Hematopoietic multipotent progenitor cell treated with erythropoietin and hydrocortisone succinate and interleukin-3 and kit ligand, for 15 days (in vitro differentiated cells): ENCODE measurements at regions not wholly inside any gene's neighbourhood (a gene's known extent, or its start where the extent isn't known, plus 50 kb on each side); places are given as distances from the start of the nearest gene placed in this dataset.
"Not testable (repeated sequence)": the region's sequence is repeated elsewhere in the genome, so short reads cannot be mapped to it uniquely, and the experiment has no call there.

Experiments
- DNase-seq: peaks from one replicate; pipeline ENCODE4 v3.0.0-alpha.2; 2015; ENCODE audit warnings: low spot score

DNA sequence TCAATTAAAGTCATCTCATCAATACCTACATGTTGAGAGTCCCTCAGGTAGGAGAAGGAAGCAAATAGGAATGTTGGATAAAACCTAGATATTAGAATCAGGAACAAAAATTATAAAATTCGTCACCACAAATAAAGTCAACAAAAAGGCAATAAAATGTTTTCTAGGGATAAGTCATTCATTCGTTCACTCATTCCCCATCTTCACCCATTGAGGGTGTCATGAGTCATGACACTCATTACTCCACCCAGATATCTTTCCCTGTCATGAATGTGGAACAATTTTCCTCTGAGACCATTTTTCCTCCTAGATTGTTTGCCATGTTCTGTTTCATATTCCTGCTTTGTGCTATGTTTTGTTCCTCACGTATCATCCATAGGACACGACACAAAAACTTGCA, 50.9 kb upstream of the OLIG3 start:
- DNase-seq, result no peak

DNA sequence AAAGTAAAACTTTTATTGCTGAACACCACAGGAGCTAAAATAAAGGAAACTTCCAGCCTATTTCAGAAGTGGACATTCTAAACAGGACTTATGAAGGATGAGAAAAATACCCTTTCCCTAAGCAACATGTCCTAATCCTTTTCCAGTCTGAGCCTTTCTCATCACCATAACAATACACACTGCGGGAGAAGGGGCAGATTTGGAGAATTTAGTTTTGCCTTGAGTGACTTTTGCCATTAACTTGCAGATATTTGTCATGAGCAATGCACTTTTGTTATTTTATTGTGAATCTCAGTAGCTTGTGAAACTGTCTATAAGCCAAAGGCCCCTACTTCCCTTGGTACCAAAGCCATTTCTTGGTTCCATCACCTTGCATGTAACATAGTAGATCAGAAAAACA, 53.0 kb upstream of the OLIG3 start:
- DNase-seq, result no peak

DNA sequence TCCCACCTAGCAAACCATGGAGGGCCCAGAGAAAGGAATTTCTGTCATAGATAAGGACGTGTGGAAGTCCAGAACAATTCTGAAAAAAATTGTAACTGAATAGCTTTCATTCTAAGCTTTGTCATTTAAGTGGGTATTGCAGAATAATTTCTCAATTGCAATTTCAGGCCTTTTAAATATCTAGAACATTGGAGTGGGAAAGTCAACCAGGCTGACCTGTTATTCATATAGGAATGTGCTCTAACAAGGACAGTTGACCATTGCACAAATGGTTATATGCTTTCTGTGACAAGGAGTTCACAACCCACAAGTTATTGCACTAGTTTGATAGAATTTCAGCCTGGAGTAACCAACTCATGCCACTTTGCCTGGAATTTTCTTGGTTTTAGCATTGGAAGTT, 53.4 kb upstream of the OLIG3 start:
- DNase-seq, result no peak

DNA sequence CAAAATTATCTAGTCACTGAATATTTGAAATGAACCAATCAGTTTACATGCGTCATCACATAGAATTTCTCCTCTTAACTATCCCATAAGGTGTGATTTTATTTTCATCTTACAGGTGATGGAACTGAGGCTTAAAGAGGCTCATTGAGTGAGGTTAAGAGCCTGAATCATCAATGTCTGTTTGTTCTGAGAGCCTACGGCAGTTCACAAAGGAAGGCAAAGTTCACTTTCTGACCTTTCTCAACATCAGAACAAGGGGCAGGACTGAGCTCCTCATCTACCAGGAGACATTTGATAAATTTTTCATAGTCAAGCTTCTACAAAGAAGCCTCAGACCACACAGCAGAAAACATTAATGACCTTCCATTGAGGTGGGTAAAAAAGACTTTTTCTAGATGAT, 54.9 kb upstream of the OLIG3 start:
- no peak for DNase-seq

DNA sequence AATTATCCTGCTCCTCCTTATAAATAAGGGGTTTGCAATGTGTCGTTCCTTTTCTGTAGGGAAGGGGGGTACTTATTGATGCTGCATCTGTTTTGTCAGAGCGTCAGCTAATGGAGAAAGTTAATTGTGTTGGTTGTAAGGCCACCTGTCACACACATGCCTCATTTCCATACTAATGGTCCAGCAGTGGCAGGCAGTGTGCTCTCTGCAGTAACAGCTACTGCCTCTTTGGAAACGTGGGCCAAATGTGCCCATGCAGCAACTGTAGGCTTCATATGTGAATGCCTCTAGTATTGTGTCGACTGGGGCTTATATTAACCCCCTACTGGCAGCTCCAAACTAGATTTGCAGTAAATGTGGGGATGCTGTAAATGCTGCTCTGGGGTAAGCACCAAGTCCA, 56.3 kb upstream of the OLIG3 start:
- no peak for DNase-seq

DNA sequence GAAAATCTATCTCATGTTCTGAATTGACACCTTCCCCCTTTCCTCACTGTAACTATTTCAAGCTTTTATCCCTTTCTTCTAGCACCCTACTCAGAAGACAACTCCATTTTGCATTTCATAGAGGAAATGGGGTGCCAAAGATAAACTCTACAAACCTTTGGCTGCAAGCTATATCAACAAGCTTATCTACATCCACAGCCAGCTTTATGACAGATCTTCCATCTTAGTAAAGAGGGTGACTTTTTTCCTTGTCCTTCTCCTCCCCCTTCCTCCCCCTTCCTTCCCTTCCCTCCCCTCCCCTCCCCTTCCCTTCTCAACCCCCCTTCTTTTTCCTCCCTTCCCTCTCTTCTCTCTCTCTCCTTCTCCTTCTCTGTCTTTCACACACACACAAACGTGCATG, 58.0 kb upstream of the OLIG3 start:
- DNase-seq, result no peak

DNA sequence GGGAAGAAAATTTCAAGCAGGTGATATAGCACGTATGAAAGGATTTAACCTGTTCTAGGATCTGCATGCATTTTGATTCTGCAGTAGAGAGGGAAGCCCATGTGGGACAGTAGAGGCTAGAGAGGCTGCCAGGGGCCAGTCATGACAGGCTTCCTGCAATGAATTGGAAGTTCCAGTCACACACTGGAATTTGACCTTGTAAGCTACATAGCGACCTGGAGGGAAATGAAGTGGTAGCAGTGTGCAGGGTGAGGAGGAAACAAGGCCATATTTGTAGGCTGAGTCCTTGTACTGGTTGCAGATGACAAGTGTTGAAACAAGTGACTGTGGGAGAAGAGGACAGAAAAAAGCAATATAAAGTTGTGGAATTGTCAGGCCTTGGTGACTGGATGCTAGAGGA, 58.6 kb upstream of the OLIG3 start:
- no peak for DNase-seq

DNA sequence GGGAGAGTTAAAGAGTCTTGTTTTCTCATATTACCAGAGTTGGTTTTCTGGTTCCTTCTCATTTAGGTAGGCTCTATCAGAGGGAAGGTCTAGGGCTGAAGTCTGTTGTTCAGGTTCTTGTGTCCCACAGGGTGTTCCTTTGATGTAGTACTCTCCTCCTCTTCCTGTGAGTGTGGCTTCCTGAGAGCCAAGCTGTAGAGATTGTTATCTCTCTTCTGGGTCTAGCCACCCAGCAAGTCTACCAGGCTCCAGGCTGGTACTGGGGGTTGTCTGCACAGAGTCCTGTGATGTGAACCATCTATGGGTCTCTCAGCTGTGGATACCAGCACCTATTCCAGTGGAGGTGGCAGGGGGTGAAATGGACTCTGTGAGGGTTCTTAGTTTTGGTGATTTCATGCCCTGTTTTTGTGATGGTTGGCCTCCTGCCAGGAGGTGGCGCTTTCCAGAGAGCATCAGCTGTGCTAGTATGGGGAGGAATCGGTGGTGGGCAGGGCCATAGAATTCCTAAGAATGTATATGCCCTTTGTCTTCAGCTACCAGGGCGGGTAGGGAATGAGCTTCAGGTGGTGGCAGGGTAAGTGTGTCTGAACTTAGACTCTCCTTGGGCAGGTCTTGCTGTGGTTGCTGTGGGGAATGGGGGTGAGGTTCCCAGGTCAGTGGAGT, 65.5 kb upstream of the OLIG3 start:
- not testable (repeated sequence) for DNase-seq

DNA sequence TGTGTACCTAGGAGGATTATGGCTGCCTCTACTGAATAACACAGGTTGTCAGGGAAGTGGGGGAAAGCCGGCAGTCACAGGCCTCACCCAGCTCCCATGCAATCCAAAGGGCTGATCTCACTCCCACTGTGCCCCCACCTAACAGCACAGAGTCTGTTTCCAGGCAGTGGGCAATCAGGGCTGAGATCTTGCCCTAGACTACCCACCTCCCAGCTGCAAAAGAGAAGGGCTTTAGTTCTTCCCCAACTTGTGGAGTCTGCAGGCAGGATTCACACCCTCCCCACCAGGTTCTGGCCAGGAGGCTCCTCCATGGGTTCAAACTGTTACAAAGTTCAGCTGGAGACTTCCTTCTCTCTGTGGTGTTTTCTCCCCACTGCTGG, 66.0 kb upstream of the OLIG3 start:
- DNase-seq, result no peak

DNA sequence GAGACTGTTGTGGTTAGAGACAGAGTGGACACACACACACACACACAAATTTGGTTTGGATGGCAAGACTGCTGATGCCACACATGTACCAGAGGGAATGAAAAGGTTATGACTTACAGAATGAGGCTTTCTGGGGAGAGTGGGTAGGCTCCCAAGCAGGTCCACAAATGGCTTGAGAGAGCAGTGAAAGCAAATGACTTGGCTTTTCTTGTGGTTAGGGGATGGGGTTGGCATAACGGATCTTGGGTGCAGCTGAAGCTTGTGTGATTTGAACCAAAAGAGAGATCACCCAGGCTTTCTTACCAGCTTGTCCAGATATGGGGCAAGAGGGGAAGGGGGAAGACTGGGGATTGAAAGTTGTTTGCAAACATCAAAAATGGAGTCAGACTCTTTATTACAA, 73.9 kb upstream of the OLIG3 start:
- DNase-seq, result no peak

DNA sequence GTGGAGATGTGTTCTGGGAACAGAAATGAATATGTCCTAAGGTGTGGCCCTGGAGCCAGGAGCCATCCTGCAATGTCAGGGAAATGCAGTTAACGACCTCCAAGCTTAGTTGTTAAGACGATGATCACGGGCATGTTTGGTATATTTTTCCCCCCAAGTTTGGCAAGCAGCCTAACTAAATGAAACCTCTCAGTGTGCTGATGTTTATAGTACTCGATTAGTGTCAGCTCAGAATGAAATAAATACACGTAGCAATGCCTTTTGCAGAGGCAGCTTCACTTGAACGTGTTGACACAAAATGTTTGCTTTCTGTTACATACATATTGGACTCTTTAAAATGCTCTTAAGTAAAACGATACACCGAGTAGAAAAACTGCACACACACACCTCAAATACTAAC, 76.2 kb upstream of the OLIG3 start:
- DNase-seq, result no peak

DNA sequence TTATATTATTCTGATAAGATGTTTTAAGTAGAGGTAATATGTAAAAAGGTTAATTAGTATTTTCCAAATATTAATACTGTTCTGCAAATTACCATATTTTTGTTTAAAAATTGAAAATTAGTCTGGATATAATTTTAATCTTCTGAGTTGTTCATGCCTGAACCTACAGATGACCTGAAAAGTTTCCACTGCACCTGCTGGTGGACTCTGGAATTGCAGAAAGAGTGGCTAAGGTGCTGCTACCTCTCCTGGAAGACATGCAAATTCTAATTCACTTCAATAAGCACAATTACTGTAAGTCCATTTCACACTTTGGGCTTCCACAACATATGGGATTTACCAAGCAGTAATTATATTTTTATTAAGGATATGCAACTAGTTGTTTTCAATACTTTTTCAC, 77.7 kb upstream of the OLIG3 start:
- DNase-seq, result peak; percentile 6

DNA sequence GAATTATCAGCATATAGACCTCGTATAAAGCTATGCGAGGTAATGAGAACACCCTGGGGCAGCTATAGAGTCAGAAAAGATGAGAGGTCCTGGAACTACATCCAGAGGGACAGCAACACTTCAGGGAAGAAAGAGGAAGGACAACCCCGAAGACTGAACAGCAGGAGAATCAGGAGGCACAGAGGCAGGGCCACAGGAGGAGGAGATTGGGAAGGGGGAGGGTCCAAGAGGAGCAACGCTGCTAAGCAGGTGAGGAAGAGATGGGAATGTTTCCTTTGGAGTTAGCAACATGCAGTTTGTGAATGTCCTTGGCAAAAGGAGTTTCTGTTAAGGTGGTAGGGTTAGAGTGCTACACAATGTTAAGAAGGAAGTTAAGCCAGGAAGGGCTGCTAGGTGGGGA, 79.5 kb upstream of the OLIG3 start:
- no peak for DNase-seq

DNA sequence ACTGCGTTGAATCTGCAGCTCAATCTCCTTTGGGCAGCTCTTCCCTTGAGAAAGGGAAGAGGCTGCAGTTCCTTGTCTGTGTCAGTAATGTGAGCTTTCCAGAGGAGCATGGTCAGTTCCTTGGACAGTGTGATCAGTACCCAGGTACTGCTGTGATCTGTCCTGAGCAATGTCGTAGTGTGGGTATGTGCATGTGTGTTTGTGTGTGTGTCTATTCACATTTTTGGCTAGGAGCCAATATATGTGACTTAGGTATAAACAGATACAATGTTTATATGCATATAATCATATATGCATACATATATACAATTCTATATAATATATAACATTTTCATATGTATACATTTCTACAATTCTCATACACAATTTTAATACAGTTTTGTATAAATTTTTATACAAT, 85.4 kb upstream of the OLIG3 start:
- DNase-seq, result no peak

DNA sequence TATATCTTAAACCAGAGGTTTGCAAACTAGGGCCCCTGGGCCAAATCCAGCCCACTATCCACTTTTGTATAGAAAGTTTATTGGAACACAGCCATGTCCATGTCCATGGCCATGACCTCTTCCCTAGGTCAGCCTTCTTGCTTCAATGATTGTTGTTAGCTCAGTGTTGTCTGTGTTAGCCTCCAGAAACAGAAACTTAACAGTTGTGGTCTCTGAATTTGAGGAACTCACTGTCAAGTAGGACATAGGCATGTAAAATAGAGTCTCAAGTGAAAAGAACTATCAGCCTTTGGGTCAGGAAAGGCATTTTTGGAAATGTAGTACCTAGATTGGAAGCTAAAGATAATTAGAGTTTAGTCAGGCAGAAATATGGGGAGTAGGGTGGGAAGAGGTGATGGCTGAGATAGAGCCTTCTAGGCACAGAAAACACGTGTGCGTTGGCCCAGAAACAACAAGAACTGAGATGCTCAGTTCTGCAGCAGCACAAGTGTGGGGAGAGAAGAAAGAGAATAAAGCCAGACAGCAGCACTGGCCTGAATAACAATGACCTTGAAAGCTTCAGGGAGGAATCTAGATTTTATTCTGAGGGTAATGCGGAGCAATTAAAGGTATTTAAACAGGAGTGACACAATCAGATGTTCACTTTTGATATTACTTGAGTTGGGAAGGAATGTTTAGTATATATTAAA, 87.0 kb upstream of the OLIG3 start:
- DNase-seq, result no peak

DNA sequence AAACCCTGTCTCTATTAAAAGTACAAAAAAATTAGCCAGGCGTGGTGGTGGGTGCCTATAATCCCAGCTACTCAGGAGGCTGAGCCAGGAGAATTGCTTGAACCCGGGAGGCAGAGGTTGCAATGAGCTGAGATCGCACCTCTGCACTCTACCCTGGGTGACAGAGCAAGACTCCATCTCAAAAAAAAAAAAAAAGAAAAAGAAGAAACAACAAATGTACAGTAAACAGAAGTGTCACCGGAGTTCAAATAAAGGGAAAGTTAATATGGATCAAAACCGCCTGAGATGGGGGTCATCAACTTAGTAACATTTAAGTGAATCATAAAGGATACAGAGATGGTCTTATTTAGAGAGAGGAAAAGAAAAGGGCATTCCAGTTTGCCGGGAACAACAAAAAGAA, 89.3 kb upstream of the OLIG3 start:
- DNase-seq, result not testable (repeated sequence)

DNA sequence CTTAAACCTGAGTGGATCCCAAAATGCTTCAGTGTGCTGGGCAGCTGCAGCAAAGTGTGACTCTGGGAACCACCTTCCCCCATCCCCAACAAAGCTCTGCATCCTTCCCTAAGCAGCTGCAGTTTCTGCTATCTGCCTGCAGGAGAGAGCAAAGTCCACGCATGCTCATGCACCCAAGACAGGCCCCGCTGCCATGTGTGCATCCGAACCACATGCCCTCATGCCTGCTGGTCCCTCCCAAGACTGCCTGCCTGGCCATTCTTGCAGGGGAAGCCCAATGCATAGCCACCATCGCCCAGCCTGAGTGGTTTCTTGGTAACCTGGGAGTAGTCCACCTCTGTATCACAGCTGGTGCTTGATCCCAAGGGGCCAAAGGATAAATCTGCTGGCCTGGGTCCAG, 94.3 kb upstream of the OLIG3 start:
- no peak for DNase-seq

DNA sequence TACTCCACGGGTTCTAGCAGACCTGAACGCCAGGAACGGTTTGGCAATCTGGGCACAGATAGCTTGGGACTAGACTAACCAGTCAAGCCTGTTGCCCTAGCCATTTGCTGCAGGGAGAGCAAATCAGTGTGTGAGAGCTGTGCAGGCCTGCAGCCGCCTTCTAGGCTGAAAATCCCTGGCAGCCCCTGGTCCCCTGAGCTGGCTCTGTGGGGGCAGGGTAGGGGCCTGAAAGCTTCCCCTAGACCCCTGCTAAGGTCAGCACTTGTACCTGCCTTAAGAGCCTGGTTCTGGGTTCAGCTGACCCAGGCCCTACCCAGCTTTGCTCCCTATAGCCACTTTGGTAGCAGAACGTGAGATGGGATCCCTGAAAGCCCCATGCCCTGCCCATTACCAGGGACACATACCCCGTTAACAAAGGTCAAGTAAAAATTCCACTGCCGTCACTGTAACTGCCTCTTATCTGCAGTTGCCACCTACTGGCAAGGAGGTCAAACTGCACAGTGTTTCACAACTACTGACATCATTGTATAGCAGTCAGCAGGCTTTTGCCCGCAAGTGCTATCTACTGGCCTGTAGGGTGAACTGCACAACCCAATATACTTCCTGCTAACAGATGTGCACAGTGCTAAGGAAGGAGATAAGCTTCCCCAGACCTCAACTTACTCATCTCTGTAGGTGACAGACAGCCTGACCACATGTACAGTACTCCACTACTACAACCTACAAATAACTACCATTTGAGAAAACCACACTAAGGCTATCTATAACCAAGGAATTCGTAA, 95.1 kb upstream of the OLIG3 start:
- DNase-seq, result peak; percentile 23

DNA sequence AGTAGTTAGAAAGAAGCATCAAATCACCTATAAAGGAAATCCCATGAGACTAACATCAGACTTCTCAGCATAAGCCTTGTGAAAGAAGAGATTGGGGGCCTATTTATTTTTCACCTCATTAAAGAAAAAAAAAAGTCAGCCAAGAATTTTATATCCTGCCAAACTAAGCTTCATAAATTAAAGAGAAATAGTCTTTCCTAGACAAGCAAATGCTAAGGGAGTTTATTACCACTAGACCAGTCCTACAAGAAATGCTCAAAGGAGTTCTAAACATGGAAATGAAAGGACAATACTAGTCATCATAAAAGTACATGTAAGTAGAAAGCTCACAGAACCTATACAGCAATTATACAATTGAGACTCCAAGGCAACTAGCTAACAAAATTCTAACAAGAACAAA, 96.5 kb upstream of the OLIG3 start:
- DNase-seq, result no peak

DNA sequence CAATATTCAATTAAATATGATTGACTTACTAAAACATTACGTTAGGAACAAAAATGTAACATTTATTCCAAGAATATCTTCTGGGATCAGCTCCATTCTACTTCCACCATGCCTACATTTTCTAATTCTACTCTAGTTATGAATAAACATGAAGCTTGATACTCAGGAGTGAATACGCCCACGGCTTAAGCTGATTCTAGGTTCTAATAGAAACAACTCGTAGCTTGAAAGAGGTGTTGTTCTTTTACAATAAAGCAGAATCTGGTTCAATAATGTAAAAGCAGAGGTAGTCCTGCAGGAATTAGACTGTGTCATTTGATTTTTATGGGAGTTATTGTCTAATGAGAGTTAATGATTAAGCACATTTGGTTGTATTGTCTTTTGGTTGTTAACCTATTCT, 107.3 kb upstream of the OLIG3 start:
- no peak for DNase-seq

DNA sequence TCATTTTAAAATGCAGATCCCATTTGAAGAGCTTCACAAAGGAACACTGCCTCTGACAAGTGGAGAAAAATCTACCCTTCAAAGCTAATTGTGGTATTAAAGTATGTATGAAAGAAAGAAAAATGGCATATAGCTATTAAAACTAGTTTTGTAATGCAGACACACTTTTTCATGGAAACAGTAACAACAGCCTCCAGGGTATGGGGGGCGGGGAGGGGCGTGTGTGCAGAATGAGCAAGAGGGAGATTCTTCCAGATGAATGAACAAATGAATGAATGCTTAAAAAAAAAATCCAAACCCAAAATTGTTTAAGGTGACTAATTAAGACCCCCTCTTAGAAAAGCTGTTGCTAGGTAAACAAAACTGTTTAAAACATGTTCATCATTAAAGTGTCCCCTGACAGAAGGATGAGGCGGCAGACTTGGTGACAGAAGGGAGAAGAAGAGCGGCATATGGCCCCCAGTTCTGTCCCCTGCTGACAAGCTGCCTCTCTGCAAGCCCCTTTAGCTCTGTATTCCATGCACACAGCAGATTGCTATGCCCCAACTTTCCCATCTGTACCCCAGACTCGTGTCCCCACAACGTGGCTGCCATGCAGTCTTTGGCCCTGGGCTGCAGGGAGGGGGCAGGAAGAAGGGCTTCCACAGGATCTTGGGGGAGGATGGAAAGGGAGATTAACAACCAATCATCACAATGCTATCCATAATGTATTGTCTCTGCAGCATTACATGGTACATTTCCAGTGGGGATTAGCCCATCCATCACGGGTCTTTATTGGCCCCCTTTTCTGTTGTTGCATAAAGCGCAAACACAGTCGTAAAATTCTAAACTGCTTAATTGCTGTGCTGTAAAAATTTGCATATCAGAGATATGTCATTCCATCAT, 108.4 kb upstream of the OLIG3 start:
- DNase-seq, result no peak

DNA sequence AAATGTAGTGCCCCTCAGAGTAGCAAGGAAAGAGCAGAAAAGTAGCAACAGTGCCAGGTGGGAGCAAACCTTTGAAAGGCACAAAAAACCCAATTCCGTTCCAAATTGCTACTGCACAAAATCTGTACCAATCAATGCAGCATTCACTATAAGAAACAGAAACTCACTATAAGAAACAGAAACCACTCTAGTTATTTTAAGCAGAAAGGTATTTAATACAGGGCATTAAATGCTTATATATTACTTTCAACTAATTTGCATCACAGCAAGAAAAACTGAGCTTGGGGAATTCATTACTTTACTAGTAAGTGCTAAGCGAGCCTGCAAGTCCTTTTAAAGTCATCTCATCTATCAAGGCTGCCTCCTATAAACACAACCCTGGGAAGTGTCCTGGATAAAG, 116.5 kb upstream of the OLIG3 start:
- DNase-seq, result no peak

DNA sequence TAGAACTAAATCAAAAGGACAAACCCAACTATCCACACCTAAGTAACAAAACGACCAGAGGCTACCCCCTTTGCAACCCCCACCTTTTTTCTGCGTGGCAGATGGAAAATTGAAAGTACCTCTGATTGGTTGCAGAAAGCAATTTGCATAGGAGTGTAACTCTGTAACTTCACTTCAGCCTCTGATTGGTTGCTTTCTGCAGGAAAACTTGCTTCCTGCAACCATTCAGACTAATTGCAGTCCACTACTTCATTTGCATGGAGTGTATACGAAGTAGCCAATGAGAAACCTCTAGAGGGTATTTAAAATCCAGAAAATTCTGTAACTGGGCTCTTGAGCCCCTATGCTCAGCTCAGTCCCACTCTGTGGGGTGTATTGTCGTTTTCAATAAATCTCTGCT, 129.1 kb upstream of the OLIG3 start:
- DNase-seq, result no peak
